Glomerular visceral epithelial cell (primary cell): ENCODE measurements at regions not wholly inside any gene's neighbourhood (a gene's known extent, or its start where the extent isn't known, plus 50 kb on each side); places are given as distances from the start of the nearest gene placed in this dataset.

Experiments used
- DNase-seq: peaks from one replicate; pipeline ENCODE4 v3.0.0-alpha.2; 2016; ENCODE audit errors: extremely low spot score

- no peak for DNase-seq
Observed at GRCh38 chr5:8844847-8845246, 701.0 kb downstream of the SEMA5A start.

DNA sequence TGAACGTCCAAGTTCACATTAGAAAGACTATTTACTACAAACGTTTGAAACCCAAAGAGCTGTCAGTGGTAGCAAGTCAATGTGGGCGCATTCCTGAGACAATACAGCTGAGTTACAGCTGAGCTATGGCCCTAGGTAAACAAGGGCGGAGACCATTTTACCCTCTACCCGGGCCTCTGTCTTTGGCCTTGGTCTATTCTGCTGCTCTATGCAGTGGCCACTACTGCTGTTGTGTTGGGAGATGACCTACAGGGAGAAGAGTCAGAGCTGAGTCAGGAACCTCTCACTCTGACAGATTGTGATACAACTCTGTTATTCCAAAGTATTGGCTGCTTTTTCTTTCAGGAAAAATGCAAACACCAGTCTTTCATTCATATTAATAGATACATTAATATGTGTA lies 700.6 kb downstream of the SEMA5A start:
- DNase-seq: no peak

- DNase-seq: no peak
Observed at GRCh38 chr5:8848366-8848765, 697.5 kb downstream of the SEMA5A start.

GRCh38 chr5:8848997-8849594 lies 696.8 kb downstream of the SEMA5A start:
- DNase-seq: peak; percentile 71

DNA sequence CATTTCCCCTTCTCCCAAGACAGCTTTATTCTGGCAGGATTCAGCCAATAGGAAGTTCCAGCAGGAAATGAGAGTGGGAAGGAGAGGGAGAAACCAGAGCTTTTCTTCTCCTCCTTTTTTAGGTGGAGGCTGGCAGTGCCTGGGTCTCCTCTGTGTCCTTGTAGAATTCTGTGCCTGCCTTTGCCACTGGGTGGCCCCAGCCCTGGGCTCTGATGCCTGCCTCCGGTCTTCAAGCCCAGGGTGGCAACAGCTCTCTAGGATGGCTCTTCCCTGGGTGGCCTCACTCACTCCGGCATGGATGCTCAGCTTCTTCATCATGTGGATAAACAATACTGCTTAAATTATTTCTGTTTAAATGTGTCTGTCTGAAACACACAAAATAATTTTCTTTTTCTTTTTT lies 694.8 kb downstream of the SEMA5A start:
- no peak for DNase-seq

GRCh38 chr5:8857051-8857450 lies 688.8 kb downstream of the SEMA5A start:
- DNase-seq: no peak

- no peak for DNase-seq
Observed at GRCh38 chr5:8861764-8862163, 684.1 kb downstream of the SEMA5A start.

GRCh38 chr5:8864053-8864452 lies 681.8 kb downstream of the SEMA5A start:
- DNase-seq: peak; percentile 42

GRCh38 chr5:8865266-8865665 lies 680.6 kb downstream of the SEMA5A start:
- DNase-seq: no peak

GRCh38 chr5:8865686-8866374 lies 680.0 kb downstream of the SEMA5A start:
- DNase-seq: no peak

- DNase-seq: no peak
Observed at GRCh38 chr5:8868283-8868682, 677.6 kb downstream of the SEMA5A start.

- DNase-seq: no peak
Observed at GRCh38 chr5:8869932-8870331, 675.9 kb downstream of the SEMA5A start.

DNA sequence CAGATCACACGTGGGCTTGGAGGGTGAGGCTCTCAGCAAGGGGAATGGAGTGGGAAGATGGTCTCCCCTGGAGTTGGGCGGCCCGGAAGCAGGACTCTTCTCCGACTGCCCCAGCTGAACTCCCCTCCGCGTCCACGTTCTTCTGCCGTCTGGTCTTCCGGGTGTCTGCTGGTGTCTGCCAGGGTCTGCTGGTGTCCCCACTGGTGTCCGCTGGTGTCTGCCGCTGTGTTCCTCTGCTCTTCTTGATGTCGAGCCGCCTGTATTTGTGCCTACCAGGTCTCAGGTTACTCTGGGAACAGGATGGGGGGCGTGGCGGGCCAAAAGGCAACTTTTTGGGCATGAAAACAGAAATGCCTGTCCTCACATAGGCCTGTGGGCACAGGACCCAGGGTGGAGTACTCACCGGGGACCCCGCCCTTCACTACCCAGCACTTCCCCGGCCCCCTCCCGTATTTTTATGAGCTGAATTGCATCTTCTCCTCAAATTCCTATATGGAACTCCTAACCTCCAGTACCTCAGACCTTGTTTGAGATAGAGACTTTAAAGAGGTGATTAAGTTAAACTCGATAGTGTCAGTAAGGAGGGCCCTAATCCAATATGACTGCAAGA lies 675.4 kb downstream of the SEMA5A start:
- no peak for DNase-seq

GRCh38 chr5:8870959-8871355 lies 674.9 kb downstream of the SEMA5A start:
- no peak for DNase-seq

DNA sequence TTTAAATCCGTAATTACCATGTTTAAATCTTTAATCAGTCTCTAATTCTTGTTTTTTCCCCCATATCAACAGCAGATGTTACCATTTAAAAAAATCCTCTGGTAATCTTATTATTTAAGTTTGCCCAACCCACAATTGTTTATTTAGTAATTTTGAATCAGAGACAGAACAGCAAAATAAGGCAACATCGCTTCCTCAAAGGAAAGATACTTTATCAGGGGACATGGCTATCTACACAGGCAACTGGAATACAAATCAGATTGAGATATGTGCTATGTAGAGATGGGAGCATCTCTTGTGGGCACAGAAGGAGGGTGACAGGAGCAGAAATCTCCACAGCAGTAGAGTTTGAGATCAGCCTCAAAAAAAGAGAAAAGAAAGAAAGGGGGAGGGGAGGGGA lies 674.4 kb downstream of the SEMA5A start:
- DNase-seq: no peak

GRCh38 chr5:8875722-8876121 lies 670.2 kb downstream of the SEMA5A start:
- DNase-seq: no peak

GRCh38 chr5:8879248-8879647 lies 666.6 kb downstream of the SEMA5A start:
- no peak for DNase-seq

DNA sequence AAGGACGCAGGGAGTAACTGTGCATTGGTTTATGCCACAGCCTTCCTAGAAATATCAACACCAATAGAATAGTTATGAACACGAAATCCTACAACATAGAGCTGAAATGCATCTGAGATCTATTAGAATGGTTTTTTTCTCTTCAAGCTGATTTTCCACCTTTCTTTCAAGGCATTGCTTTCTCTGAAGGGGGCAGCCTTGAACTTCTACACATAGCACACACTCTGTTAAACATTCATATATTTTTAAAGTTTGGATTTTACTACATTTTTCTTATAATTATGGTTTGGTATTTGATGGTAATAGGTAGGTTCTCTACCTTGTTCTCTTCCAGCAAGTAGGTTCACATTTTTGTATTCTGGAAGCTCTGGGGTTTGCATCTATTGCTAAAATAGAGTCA lies 661.8 kb downstream of the SEMA5A start:
- no peak for DNase-seq

DNA sequence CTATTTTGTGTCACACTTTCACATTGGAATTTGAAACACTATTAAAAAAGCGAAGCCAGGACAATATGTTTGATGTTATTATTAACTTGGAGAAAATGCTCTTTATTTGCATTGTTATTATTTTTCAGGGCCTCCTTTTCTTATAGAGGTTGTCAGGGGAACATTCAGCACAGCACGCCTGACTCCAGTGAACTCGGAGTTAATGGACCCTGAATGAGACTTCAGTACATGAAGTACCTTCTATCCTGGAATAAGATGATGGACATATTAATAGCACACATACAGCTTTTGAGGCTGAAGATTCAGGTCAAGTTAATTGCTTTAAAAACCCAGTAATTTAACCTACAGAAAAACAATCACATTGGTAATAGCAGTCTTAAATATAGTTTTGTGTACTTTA lies 652.9 kb downstream of the SEMA5A start:
- DNase-seq: no peak

GRCh38 chr5:8894031-8894430 lies 651.8 kb downstream of the SEMA5A start:
- DNase-seq: no peak

DNA sequence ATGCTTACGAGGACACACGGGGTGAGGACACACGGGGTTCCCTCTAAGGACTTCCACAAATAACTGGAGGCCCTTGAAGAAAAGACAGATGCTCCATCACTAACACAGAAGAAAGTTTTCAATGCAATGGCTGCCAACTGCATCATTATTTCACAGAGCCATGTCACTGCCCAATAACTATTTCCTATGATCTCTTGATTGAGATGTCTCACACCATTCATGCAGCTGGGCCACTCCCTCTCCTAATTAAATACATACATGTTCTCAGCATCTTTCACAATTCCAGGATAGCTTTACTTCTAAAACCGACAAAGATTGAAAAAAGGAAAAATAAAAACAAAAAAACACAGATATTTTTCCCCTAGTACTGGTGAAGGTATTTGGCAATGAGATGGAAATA lies 650.8 kb downstream of the SEMA5A start:
- no peak for DNase-seq

DNA sequence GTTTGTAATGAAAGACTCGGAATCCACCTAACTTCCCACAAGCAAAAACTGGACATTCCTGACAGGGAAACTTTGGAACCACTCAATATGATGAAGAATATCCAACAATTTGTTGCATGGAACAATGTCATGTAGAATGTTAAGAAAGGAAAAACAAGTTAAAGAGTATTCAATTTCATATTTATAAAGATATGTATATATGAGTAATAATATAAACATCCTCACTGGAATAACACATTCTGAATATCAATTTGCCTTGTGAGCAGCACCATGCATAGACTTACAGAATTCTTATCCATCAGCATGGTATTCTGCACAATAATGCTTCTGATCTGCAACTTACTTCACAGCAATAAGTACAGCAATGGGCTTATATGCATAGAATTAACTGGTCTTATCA lies 650.3 kb downstream of the SEMA5A start:
- DNase-seq: no peak

DNA sequence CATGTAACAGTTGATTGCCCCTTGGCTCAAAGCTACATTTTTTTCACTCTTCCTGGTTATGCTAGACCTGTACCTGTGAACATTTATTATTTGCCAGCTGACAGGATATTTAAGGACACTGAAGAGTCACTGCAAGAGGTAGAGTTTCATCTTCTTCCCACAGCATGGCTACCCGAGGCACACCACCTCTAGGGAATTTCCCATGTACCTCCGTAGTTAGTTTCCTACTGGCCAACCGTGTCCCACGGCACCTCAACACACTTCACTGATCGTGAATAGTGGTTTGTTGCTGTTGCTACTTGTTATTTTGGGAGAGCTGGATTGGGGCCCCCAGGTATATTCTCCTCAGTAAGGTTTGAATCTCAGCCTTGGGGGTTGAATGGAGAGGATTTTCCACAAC lies 648.6 kb downstream of the SEMA5A start:
- peak; percentile 18 for DNase-seq
